Transverse colon (tissue), 4 donors: ENCODE measurements at regions not wholly inside any gene's neighbourhood (a gene's known extent, or its start where the extent isn't known, plus 50 kb on each side); places are given as distances from the start of the nearest gene placed in this dataset.

Experiments used
- DNase-seq: peaks from one replicate; pipeline ENCODE4 v3.0.0-alpha.2; 2019
- H3K27ac ChIP-seq, 4 donors: fragments of 200-600 bp; sonication (generic); 2 replicates each; pipeline ENCODE4 v1.5.1; 2016 to 2018; ENCODE audit warnings: inconsistent platforms in 4 of 4
- H3K27me3 ChIP-seq: fragments of 200-600 bp; sonication (generic); 2 replicates; pipeline ENCODE4 v1.5.1; 2017; ENCODE audit warnings: inconsistent platforms
- H3K36me3 ChIP-seq, 4 donors: fragments of 200-600 bp; sonication (generic); 2 replicates each; pipeline ENCODE4 v1.5.1; 2017 to 2019; ENCODE audit warnings: inconsistent platforms in 4 of 4
- H3K4me1 ChIP-seq, 4 donors: fragments of 200-600 bp; sonication (generic); 2 replicates each; pipeline ENCODE4 v1.5.1; 2017 to 2020; ENCODE audit warnings: inconsistent platforms in 4 of 4
- H3K4me3 ChIP-seq, 4 donors: fragments of 200-600 bp; sonication (generic); 1 replicate in 1 of 4; 2 replicates in 3 of 4; pipeline versions ENCODE4 v1.5.1 to v1.6.1; 2017 to 2019; ENCODE audit warnings: inconsistent platforms in 4 of 4
- H3K9me3 ChIP-seq, 2 donors: fragments of 200-600 bp; sonication (generic); 2 replicates each; pipeline ENCODE4 v1.5.1; 2017 to 2019; ENCODE audit warnings: inconsistent platforms in 2 of 2
- CTCF ChIP-seq, 5 experiments: fragments of 200-600 bp in 3 of 5; fragments of 450-650 bp in 2 of 5; sonication (generic) in 3 of 5; IDR thresholded peaks; 1 replicate in 2 of 5; 2 replicates in 3 of 5; pipeline ENCODE4 v1.5.1; 2016 to 2017; ENCODE audit warnings: antibody characterized with exemption in 5 of 5, inconsistent platforms in 3 of 5, mild to moderate bottlenecking in 2 of 5, moderate library complexity in 1 of 5
- EP300 ChIP-seq: sonication (generic); formaldehyde crosslinking; IDR thresholded peaks from one replicate; pipeline ENCODE4 v1.6.1; 2017; ENCODE audit warnings: antibody characterized with exemption, low read depth
- POLR2A ChIP-seq: fragments of 450-650 bp; IDR thresholded peaks from one replicate; pipeline ENCODE4 v1.6.1; 2016; ENCODE audit warnings: antibody characterized with exemption, mild to moderate bottlenecking, moderate library complexity
- POLR2AphosphoS5 ChIP-seq, 3 donors: sonication (generic); formaldehyde crosslinking; IDR thresholded peaks; one replicate each; pipeline ENCODE4 v1.6.1; 2016; ENCODE audit warnings: antibody characterized with exemption in 3 of 3
- WGBS, 2 donors: methylation state at CpG; one replicate each; pipeline ENCODE4 v1.1.5; 2018; ENCODE audit warnings: low coverage in 1 of 2; 5-methylcytosine and 5-hydroxymethylcytosine counted together
- in situ Hi-C, 4 donors: fragments of 200-750 bp; cut with MboI; loops; one replicate each; pipeline versions ENCODE4 v1.15.0 to v1.15.1; 2017; ENCODE audit warnings: low sequenced_read_pairs in 3 of 4, low pct_ligation_motif_present in 1 of 4, low pct_unique_long_range_greater_than_20kb in 1 of 4
- intact Hi-C: fragments of 100-400 bp; cut with DNase I; formaldehyde crosslinking; loops from one replicate; pipeline ENCODE4 v1.15.1; 2023; ENCODE audit warnings: low total_unique reads

GRCh38 chr9:74317235-74317634 lies 179.9 kb upstream of the RORB start:
- WGBS, 2 donors: 0% methylated on average over 1 of the region's 1 CpG; no CpG with 5 or more reads in 1 of the 2 donors
- H3K27ac ChIP-seq: no peak overlapping the region
- in situ Hi-C loops: no loop called here
- no peak overlapping the region for H3K4me3 ChIP-seq
- H3K4me1 ChIP-seq: no peaks in the 10 kb centered on the region
- no peak for TF ChIP-seq POLR2A
- TF ChIP-seq EP300: no peak
- TF ChIP-seq CTCF (IDR thresholded peaks at IDR 0.05): no peak
- no peaks in the 10 kb centered on the region for H3K36me3 ChIP-seq
- no peak for DNase-seq
- intact Hi-C loops: no loop called here
- H3K27me3 ChIP-seq: no peaks in the 10 kb centered on the region
- H3K9me3 ChIP-seq: no peaks in the 10 kb centered on the region

GRCh38 chr9:74321396-74321795 lies 175.7 kb upstream of the RORB start:
- TF ChIP-seq EP300: no peak
- no peak for TF ChIP-seq POLR2AphosphoS5 (IDR thresholded peaks at IDR 0.05)
- no peak for TF ChIP-seq CTCF (IDR thresholded peaks at IDR 0.05)
- no peak for TF ChIP-seq POLR2A

GRCh38 chr9:74322661-74323314 lies 174.3 kb upstream of the RORB start:
- Histone ChIP-seq H3K36me3 (no peaks in the 10 kb centered on the region), H3K4me3 (no peak overlapping the region), H3K27ac (no peak overlapping the region), H3K4me1 (no peaks in the 10 kb centered on the region), H3K27me3 (no peaks in the 10 kb centered on the region), H3K9me3 (no peaks in the 10 kb centered on the region)
- WGBS, 2 donors: 45 to 50% methylated on average over 3 of the region's 3 CpGs
- TF ChIP-seq POLR2AphosphoS5 (IDR thresholded peaks at IDR 0.05): no peak
- intact Hi-C loops: no loop called here
- no peak for DNase-seq
- in situ Hi-C loops: no loop called here

More at GRCh38 chr9:74321396-74321795, 175.7 kb upstream of the RORB start:
- Histone ChIP-seq H3K36me3 (no peaks in the 10 kb centered on the region), H3K4me3 (no peak overlapping the region), H3K27me3 (no peaks in the 10 kb centered on the region), H3K4me1 (no peaks in the 10 kb centered on the region), H3K9me3 (no peaks in the 10 kb centered on the region), H3K27ac (no peak overlapping the region)
- DNase-seq: no peak
- intact Hi-C loops: no loop called here
- WGBS, 2 donors: 50 to 85% methylated on average over 2 of the region's 2 CpGs
- in situ Hi-C loops: no loop called here

- no peak overlapping the region for H3K27ac ChIP-seq
- WGBS, 2 donors: 71 to 83% methylated on average over 1 to 2 of the region's 2 CpGs
- H3K27me3 ChIP-seq: no peaks in the 10 kb centered on the region
- no peak for DNase-seq
- intact Hi-C loops: no loop called here
- TF ChIP-seq EP300: no peak
- TF ChIP-seq CTCF (IDR thresholded peaks at IDR 0.05): no peak
- no peak overlapping the region for H3K4me3 ChIP-seq
- H3K9me3 ChIP-seq: no peaks in the 10 kb centered on the region
- H3K4me1 ChIP-seq: no peaks in the 10 kb centered on the region
- H3K36me3 ChIP-seq: no peaks in the 10 kb centered on the region
- in situ Hi-C loops: no loop called here
Measured at GRCh38 chr9:74330487-74331214, 166.5 kb upstream of the RORB start.
